Right cardiac atrium (tissue), 5 donors: ENCODE measurements at regions not wholly inside any gene's neighbourhood (a gene's known extent, or its start where the extent isn't known, plus 50 kb on each side); places are given as distances from the start of the nearest gene placed in this dataset.
"Not testable (repeated sequence)": the region's sequence is repeated elsewhere in the genome, so short reads cannot be mapped to it uniquely, and the experiment has no call there.

Source experiments
- ATAC-seq, 2 donors: fragments of 200-7000 bp; cut with Tn5 transposase; one replicate each; pipeline versions ENCODE4 v1.8.0 to v1.9.1; 2020; ENCODE audit warnings: moderate library complexity in 2 of 2, mild to moderate bottlenecking in 1 of 2
- DNase-seq, 3 donors: peaks; one replicate each; pipeline ENCODE4 v3.0.0-alpha.2; 2020
- H3K27ac ChIP-seq: one replicate; pipeline ENCODE4 v1.5.1; 2013; ENCODE audit warnings: mild to moderate bottlenecking, low read length, control low read depth, moderate library complexity
- H3K27me3 ChIP-seq: one replicate; pipeline ENCODE4 v1.6.1; 2013; ENCODE audit not compliant: control insufficient read depth, insufficient read depth
- H3K4me1 ChIP-seq: one replicate; pipeline ENCODE4 v1.6.1; 2013; ENCODE audit warnings: low read length; ENCODE audit not compliant: control insufficient read depth, insufficient read depth
- H3K4me3 ChIP-seq: one replicate; pipeline ENCODE4 v1.5.1; 2013; ENCODE audit warnings: low read length, control low read depth
- H3K9me3 ChIP-seq: one replicate; pipeline ENCODE4 v1.6.1; 2013; ENCODE audit warnings: low read length; ENCODE audit not compliant: control insufficient read depth
- WGBS: extraction: QIAGEN DNeasy Blood & Tissue Kit; methylation state at CpG from one replicate; pipeline ENCODE4 v1.1.7; 2013; 5-methylcytosine and 5-hydroxymethylcytosine counted together
- intact Hi-C, 4 donors: fragments of 100-400 bp; cut with DNase I; formaldehyde crosslinking; loops; one replicate each; pipeline versions ENCODE4 v1.11.0 to v1.14.0; 2022 to 2023
- donor health status: healthy with polysubstance abuse.
- donor health status: DM: no; HTN: yes; CAD: no.
- donor health status: DM: no; HTN: no; CAD: no.
- donor health status: DM: no; HTN: yes; CAD: no; lungs with severe emphysema.
- donor health status: DM: yes; HTN: yes; CAD: no.

DNA sequence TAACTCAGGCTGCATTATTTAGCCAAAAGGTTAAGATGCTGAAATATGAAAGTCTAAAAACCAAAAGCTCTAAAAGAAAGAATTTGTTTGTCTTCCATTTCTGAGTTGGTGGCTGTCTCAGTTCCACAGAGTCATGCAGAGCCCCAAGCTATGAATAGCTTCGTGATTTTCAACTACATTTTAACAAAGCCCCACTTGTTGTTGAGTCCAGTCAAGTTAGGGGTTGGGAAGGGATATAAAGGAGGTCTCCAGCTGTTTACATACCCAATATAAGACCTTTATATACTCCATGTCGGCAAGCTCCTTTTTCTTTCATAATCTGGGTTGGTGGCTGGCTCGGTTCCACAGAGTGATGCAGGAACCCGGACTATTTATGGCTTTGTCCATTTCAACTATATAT is 924.6 kb upstream of the PRKX start:
- 78% methylated on average over 4 of the region's 4 CpGs for whole genome bisulfite sequencing
- H3K27me3 ChIP-seq: no peaks in the 10 kb centered on the region
- no peak for DNase-seq

GRCh38 chrX:4627414-4627813 is 914.0 kb upstream of the PRKX start:
- intact Hi-C loops: no loop called here

More for the DNA sequence above, 924.6 kb upstream of the PRKX start:
- H3K4me3 ChIP-seq: no peak overlapping the region
- ATAC-seq: no peak
- intact Hi-C loops: no loop called here
- H3K4me1 ChIP-seq: no peaks in the 10 kb centered on the region
- no peak overlapping the region for H3K27ac ChIP-seq
- H3K9me3 ChIP-seq: no peaks in the 10 kb centered on the region

GRCh38 chrX:4622486-4623167 is 909.2 kb upstream of the PRKX start:
- ATAC-seq (no peak), DNase-seq (no peak)
- H3K27ac ChIP-seq: no peak overlapping the region
- no peak overlapping the region for H3K4me3 ChIP-seq
- intact Hi-C loops: no loop called here
- 33% methylated on average over 5 of the region's 5 CpGs for WGBS
- H3K4me1 ChIP-seq: no peaks in the 10 kb centered on the region
- H3K9me3 ChIP-seq: no peaks in the 10 kb centered on the region
- H3K27me3 ChIP-seq: no peaks in the 10 kb centered on the region

More at GRCh38 chrX:4627414-4627813, 914.0 kb upstream of the PRKX start:
- Histone ChIP-seq H3K27ac (no peak overlapping the region), H3K9me3 (no peaks in the 10 kb centered on the region), H3K4me3 (no peak overlapping the region), H3K4me1 (no peaks in the 10 kb centered on the region), H3K27me3 (no peaks in the 10 kb centered on the region)
- 44% methylated on average over 1 of the region's 1 CpG for WGBS
- ATAC-seq (no peak), DNase-seq (no peak)

- H3K9me3 ChIP-seq, H3K27ac ChIP-seq, H3K27me3 ChIP-seq, intact Hi-C loops, DNase-seq, H3K4me1 ChIP-seq, H3K4me3 ChIP-seq, ATAC-seq: not testable (repeated sequence)
- 77% methylated on average over 2 of the region's 2 CpGs for WGBS
Measured at GRCh38 chrX:4613651-4614050, 900.2 kb upstream of the PRKX start.

GRCh38 chrX:4588893-4589292 is 875.4 kb upstream of the PRKX start:
- DNase-seq (no peak), ATAC-seq (no peak)
- Histone ChIP-seq H3K4me1 (no peaks in the 10 kb centered on the region), H3K9me3 (no peaks in the 10 kb centered on the region), H3K27ac (no peak overlapping the region), H3K27me3 (no peaks in the 10 kb centered on the region), H3K4me3 (no peak overlapping the region)
- WGBS: 76% methylated on average over 6 of the region's 6 CpGs
- intact Hi-C loops: no loop called here

- intact Hi-C loops: no loop called here
- DNase-seq: no peak
- WGBS: 80% methylated on average over 5 of the region's 5 CpGs
- H3K27ac ChIP-seq: no peak overlapping the region
- no peaks in the 10 kb centered on the region for H3K27me3 ChIP-seq
- no peaks in the 10 kb centered on the region for H3K9me3 ChIP-seq
- no peak overlapping the region for H3K4me3 ChIP-seq
- no peaks in the 10 kb centered on the region for H3K4me1 ChIP-seq
- ATAC-seq: no peak
Measured at GRCh38 chrX:4588466-4588865, 875.0 kb upstream of the PRKX start.

DNA sequence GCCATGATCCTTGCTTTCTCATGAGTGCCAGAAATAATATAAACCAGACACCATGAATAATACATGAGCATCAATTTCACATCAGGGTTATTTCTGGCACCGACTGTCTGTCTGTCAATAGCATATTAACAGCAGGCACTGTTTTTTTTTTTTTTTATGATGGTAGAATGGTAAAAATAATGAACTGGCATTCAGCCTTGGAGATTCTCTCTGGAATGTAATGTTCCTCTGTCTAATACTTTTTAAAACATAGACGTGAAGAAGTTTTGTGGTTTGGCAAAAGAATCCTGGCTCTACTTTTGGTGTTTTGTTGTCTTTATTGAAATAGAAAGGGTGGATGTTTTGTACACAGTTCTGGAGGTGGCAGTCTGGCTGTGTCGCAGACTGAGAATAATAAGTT is 874.6 kb upstream of the PRKX start:
- ATAC-seq: no peak
- Histone ChIP-seq H3K27me3 (no peaks in the 10 kb centered on the region), H3K27ac (no peak overlapping the region), H3K9me3 (no peaks in the 10 kb centered on the region), H3K4me1 (no peaks in the 10 kb centered on the region), H3K4me3 (no peak overlapping the region)
- 72% methylated on average over 3 of the region's 3 CpGs for WGBS
- intact Hi-C loops: no loop called here
- DNase-seq: no peak

GRCh38 chrX:4579999-4580398 is 866.5 kb upstream of the PRKX start:
- no peak for DNase-seq
- Histone ChIP-seq H3K27me3 (no peaks in the 10 kb centered on the region), H3K4me3 (no peak overlapping the region), H3K4me1 (no peaks in the 10 kb centered on the region), H3K9me3 (no peaks in the 10 kb centered on the region), H3K27ac (no peak overlapping the region)
- intact Hi-C loops: no loop called here
- ATAC-seq: no peak
- WGBS: 73% methylated on average over 5 of the region's 5 CpGs

- H3K27me3 ChIP-seq: no peaks in the 10 kb centered on the region
- H3K4me1 ChIP-seq: no peaks in the 10 kb centered on the region
- no peak overlapping the region for H3K4me3 ChIP-seq
- no peaks in the 10 kb centered on the region for H3K9me3 ChIP-seq
- no peak overlapping the region for H3K27ac ChIP-seq
- intact Hi-C loops: no loop called here
- WGBS: 69% methylated on average over 4 of the region's 4 CpGs
- no peak for ATAC-seq
- no peak for DNase-seq
Measured at GRCh38 chrX:4579480-4579879, 866.0 kb upstream of the PRKX start.

DNA sequence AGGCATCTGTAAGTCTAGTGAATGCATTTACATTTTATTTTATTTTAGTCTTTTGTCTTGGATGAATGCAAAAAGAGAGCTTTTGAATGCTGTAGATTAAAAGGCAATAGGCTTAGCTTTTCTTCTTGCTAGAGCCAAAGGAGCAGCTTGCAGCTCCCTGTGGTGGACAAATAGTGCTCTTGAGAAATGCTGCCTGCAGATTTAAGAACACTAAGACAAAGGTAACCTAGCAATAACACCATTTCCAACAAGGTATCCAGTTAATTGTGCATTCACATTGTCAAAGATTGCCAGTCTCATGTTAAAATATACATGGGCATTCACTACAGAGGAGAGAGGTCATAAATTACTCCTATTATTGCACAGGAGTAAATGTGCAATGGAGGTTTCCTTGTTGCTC is 859.2 kb upstream of the PRKX start:
- Histone ChIP-seq H3K27me3 (no peaks in the 10 kb centered on the region), H3K27ac (no peak overlapping the region), H3K9me3 (no peaks in the 10 kb centered on the region), H3K4me3 (no peak overlapping the region), H3K4me1 (no peaks in the 10 kb centered on the region)
- ATAC-seq: no peak
- DNase-seq: no peak
- intact Hi-C loops: no loop called here

DNA sequence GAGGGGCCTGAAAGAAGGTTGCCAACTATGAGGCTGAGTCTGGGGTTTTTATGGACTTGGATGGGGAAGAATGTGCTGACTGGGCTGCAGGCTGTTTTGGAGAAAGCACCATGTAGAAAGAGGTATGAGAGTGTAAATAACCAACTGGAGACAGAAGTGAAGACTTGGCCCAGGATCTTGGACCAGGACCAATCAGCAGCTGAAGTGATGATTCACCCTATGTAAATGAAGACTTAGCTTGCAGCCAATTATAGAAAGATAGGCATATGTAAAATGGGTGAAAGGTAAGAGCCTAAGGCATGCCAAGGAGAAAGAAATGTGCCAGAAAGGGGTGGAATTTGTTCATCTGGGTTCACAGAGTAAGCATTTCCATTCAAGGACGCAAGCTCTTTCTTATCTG is 856.7 kb upstream of the PRKX start:
- Histone ChIP-seq H3K4me1 (no peaks in the 10 kb centered on the region), H3K4me3 (no peak overlapping the region), H3K27ac (no peak overlapping the region), H3K9me3 (no peaks in the 10 kb centered on the region), H3K27me3 (no peaks in the 10 kb centered on the region)
- no peak for DNase-seq
- intact Hi-C loops: no loop called here
- ATAC-seq: no peak
- 71% methylated on average over 1 of the region's 1 CpG for WGBS

DNA sequence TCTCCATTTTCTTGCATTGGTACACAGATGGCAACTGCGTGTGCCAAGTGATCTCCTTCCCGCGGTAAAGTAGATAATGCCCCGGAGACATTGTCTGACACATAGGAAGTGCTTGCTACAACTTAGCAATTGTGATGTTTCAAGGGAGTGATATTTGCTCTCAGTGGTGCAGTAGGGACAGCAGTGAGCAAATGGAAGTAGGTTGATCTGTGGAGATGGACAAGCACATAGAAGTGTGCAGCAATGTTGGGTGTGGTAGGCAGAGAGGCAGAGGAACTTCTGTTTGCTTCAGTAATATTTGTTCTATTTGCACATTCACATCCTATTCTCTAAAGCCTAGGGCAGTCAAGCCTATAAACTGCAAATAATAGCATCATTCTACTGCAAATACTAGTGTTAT is 846.7 kb upstream of the PRKX start:
- no peaks in the 10 kb centered on the region for H3K4me1 ChIP-seq
- H3K27me3 ChIP-seq: no peaks in the 10 kb centered on the region
- H3K4me3 ChIP-seq: no peak overlapping the region
- no peak overlapping the region for H3K27ac ChIP-seq
- intact Hi-C loops: no loop called here
- H3K9me3 ChIP-seq: no peaks in the 10 kb centered on the region
- no peak for ATAC-seq
- no peak for DNase-seq
- 84% methylated on average over 4 of the region's 4 CpGs for WGBS
